H9 (cell line): ENCODE measurements at regions not wholly inside any gene's neighbourhood (a gene's known extent, or its start where the extent isn't known, plus 50 kb on each side); places are given as distances from the start of the nearest gene placed in this dataset.

Experiments used
- DNase-seq: peaks from one replicate; pipeline ENCODE4 v3.0.0-alpha.2; 2017
- H2AFZ ChIP-seq: one replicate; pipeline ENCODE4 v1.6.1; 2013; ENCODE audit warnings: mild to moderate bottlenecking, low read length, control low read depth, moderate library complexity
- H2AK5ac ChIP-seq: 2 replicates; pipeline ENCODE4 v1.6.1; 2013; ENCODE audit warnings: low read length, control low read depth, mixed read lengths; ENCODE audit not compliant: insufficient read length
- H2BK120ac ChIP-seq: one replicate; pipeline ENCODE4 v1.6.1; 2013; ENCODE audit warnings: low read depth, mild to moderate bottlenecking, low read length, control low read depth, inconsistent platforms; ENCODE audit not compliant: poor library complexity, severe bottlenecking
- H2BK12ac ChIP-seq: 2 replicates; pipeline ENCODE4 v1.6.1; 2013; ENCODE audit warnings: low read length, control low read depth, mixed read lengths, low read depth; ENCODE audit not compliant: insufficient read length
- H2BK15ac ChIP-seq: 2 replicates; pipeline ENCODE4 v1.6.1; 2013; ENCODE audit warnings: low read depth, low read length, control low read depth
- H2BK20ac ChIP-seq: one replicate; pipeline ENCODE4 v1.6.1; 2013; ENCODE audit warnings: low read depth, mild to moderate bottlenecking, low read length, control low read depth, inconsistent platforms; ENCODE audit not compliant: poor library complexity, severe bottlenecking
- H2BK5ac ChIP-seq: 2 replicates; pipeline ENCODE4 v1.6.1; 2013; ENCODE audit warnings: low read length, control low read depth, mixed read lengths; ENCODE audit not compliant: insufficient read length
- H3K14ac ChIP-seq: 2 replicates; pipeline ENCODE4 v1.6.1; 2013; ENCODE audit warnings: low read length, control low read depth; ENCODE audit not compliant: insufficient read depth
- H3K18ac ChIP-seq: 2 replicates; pipeline ENCODE4 v1.6.1; 2013; ENCODE audit warnings: low read depth, mild to moderate bottlenecking, mixed read lengths, low read length, control low read depth; ENCODE audit not compliant: insufficient read length
- H3K23ac ChIP-seq: 2 replicates; pipeline ENCODE4 v1.6.1; 2013; ENCODE audit warnings: low read length, control low read depth, mixed read lengths, low read depth; ENCODE audit not compliant: insufficient read length
- H3K23me2 ChIP-seq: 2 replicates; pipeline ENCODE4 v1.6.1; 2013; ENCODE audit warnings: low read depth, mild to moderate bottlenecking, mixed read lengths, low read length, control low read depth; ENCODE audit not compliant: insufficient read length, poor library complexity, severe bottlenecking
- H3K27ac ChIP-seq: 2 replicates; pipeline ENCODE4 v1.5.1; 2013; ENCODE audit warnings: low read length, control low read depth, mixed read lengths, low read depth; ENCODE audit not compliant: insufficient read length
- H3K27me3 ChIP-seq: 2 replicates; pipeline ENCODE4 v1.6.1; 2013; ENCODE audit warnings: low read length, control low read depth, inconsistent platforms; ENCODE audit not compliant: insufficient read depth
- H3K4ac ChIP-seq: 2 replicates; pipeline ENCODE4 v1.6.1; 2013; ENCODE audit warnings: low read depth, mild to moderate bottlenecking, control low read depth, inconsistent platforms, low read length, moderate library complexity
- H3K4me1 ChIP-seq: 2 replicates; pipeline ENCODE4 v1.6.1; 2013; ENCODE audit warnings: low read length, control low read depth, inconsistent platforms; ENCODE audit not compliant: insufficient read depth
- H3K4me2 ChIP-seq: 2 replicates; pipeline ENCODE4 v1.6.1; 2013; ENCODE audit warnings: low read length, control low read depth, mixed read lengths; ENCODE audit not compliant: insufficient read length, insufficient read depth
- H3K56ac ChIP-seq: 2 replicates; pipeline ENCODE4 v1.6.1; 2013; ENCODE audit warnings: low read depth, mild to moderate bottlenecking, mixed read lengths, low read length, control low read depth; ENCODE audit not compliant: insufficient read length
- H3K79me1 ChIP-seq: 2 replicates; pipeline ENCODE4 v1.6.1; 2013; ENCODE audit warnings: low read depth, mild to moderate bottlenecking, moderate library complexity, low read length, control low read depth, inconsistent platforms; ENCODE audit not compliant: insufficient read depth, poor library complexity, severe bottlenecking
- H3K79me2 ChIP-seq: 2 replicates; pipeline ENCODE4 v1.6.1; 2013; ENCODE audit warnings: low read length, control low read depth, inconsistent platforms; ENCODE audit not compliant: insufficient read depth
- H3K9ac ChIP-seq: 2 replicates; pipeline ENCODE4 v1.6.1; 2013; ENCODE audit warnings: low read length, control low read depth, mixed read lengths; ENCODE audit not compliant: insufficient read length; ENCODE audit errors: extremely low read depth
- H3K9me3 ChIP-seq: one replicate; pipeline ENCODE4 v1.6.1; 2013; ENCODE audit warnings: low read depth, low read length, inconsistent platforms; ENCODE audit not compliant: control insufficient read depth
- H3T11ph ChIP-seq: one replicate; pipeline ENCODE4 v1.6.1; 2013; ENCODE audit warnings: mild to moderate bottlenecking, low read length, control low read depth, inconsistent platforms
- H4K20me1 ChIP-seq: one replicate; pipeline ENCODE4 v1.6.1; 2013; ENCODE audit not compliant: control insufficient read depth, insufficient read length, insufficient read depth
- H4K5ac ChIP-seq: 2 replicates; pipeline ENCODE4 v1.6.1; 2013; ENCODE audit warnings: low read depth, mild to moderate bottlenecking, mixed read lengths, low read length, control low read depth; ENCODE audit not compliant: insufficient read length
- H4K8ac ChIP-seq: replicated peaks from 2 replicates; pipeline ENCODE4 v1.6.1; 2013; ENCODE audit warnings: low read length, control low read depth, mixed read lengths, low read depth; ENCODE audit not compliant: insufficient read length
- H4K91ac ChIP-seq: 2 replicates; pipeline ENCODE4 v1.6.1; 2013; ENCODE audit warnings: low read depth, mild to moderate bottlenecking, moderate library complexity, mixed read lengths, low read length, control low read depth; ENCODE audit not compliant: insufficient read length
- H3K27ac Mint-ChIP-seq, 3 experiments: 2 replicates in 2 of 3; 3 replicates in 1 of 3; pipeline ENCODE4 v1.8.0; 2020 to 2021; ENCODE audit warnings: mixed read lengths in 3 of 3, mild to moderate bottlenecking in 1 of 3, moderate library complexity in 1 of 3
- H3K27me3 Mint-ChIP-seq: 2 replicates; pipeline ENCODE4 v1.8.0; 2021; ENCODE audit warnings: low read depth, mild to moderate bottlenecking, moderate library complexity, mixed read lengths
- H3K36me3 Mint-ChIP-seq, 3 experiments: 2 replicates in 2 of 3; 3 replicates in 1 of 3; pipeline ENCODE4 v1.8.0; 2020 to 2021; ENCODE audit warnings: low read depth in 3 of 3, mixed read lengths in 3 of 3; ENCODE audit not compliant: insufficient read depth in 1 of 3
- H3K4me1 Mint-ChIP-seq, 2 experiments: 2 replicates each; pipeline ENCODE4 v1.8.0; 2020; ENCODE audit warnings: mixed read lengths in 2 of 2
- H3K4me3 Mint-ChIP-seq, 2 experiments: 2 replicates in 1 of 2; 3 replicates in 1 of 2; pipeline ENCODE4 v1.8.0; 2020 to 2021; ENCODE audit warnings: mild to moderate bottlenecking in 2 of 2, mixed read lengths in 2 of 2, moderate library complexity in 1 of 2
- H3K9me3 Mint-ChIP-seq, 2 experiments: 2 replicates in 1 of 2; 3 replicates in 1 of 2; pipeline ENCODE4 v1.8.0; 2020; ENCODE audit warnings: mild to moderate bottlenecking in 2 of 2, mixed read lengths in 2 of 2, moderate library complexity in 1 of 2
- CTCF ChIP-seq: fragments of 200-600 bp; sonication (generic); conservative IDR thresholded peaks from 3 replicates; pipeline ENCODE4 v1.8.0; 2021; ENCODE audit warnings: antibody characterized with exemption, mild to moderate bottlenecking
- WGBS: extraction: QIAGEN DNeasy Blood & Tissue Kit; methylation state at CpG from one replicate; pipeline ENCODE4 v1.1.7; 2013; ENCODE audit warnings: missing lambda C conversion rate, low lambda C conversion rate, mixed read lengths; ENCODE audit not compliant: insufficient read length; ENCODE audit errors: extremely low coverage; 5-methylcytosine and 5-hydroxymethylcytosine counted together

GRCh38 chr15:58329211-58329610, 102.6 kb upstream of the LIPC start:
- Histone ChIP-seq H3K27me3 (no peaks in the 10 kb centered on the region), H2BK5ac (no peak overlapping the region), H3K23ac (no peak overlapping the region), H3K79me2 (no peaks in the 10 kb centered on the region), H2BK15ac (no peak overlapping the region), H3K23me2 (no peaks in the 10 kb centered on the region), H2BK120ac (no peak overlapping the region), H4K91ac (no peak overlapping the region), H3K9me3 (no peaks in the 10 kb centered on the region), H3K14ac (no peak overlapping the region), H3K56ac (no peak overlapping the region), H2AK5ac (no peak overlapping the region), H3K79me1 (no peaks in the 10 kb centered on the region), H3K4ac (no peak overlapping the region), H2AFZ (no peak overlapping the region), H4K8ac (no peak overlapping the region), H2BK12ac (no peak overlapping the region), H3T11ph (no peak overlapping the region), H3K18ac (no peak overlapping the region), H2BK20ac (no peak overlapping the region), H3K4me2 (no peak overlapping the region), H4K5ac (no peak overlapping the region), H4K20me1 (no peaks in the 10 kb centered on the region), H3K27ac (no peak overlapping the region), H3K4me1 (peaks cover 8% of the 10 kb centered on the region; the same call in 1 of the 2 replicates), H3K9ac (no peak overlapping the region)
- no peak for TF ChIP-seq CTCF
- H3K9me3 Mint-ChIP-seq, result peaks cover 4 to 9% of the 10 kb centered on the region in 2 experiments; a peak in 4 of 5 replicates
- H3K4me3 Mint-ChIP-seq, result no peak overlapping the region
- peaks cover 0 to 11% (median 3%) of the 10 kb centered on the region in 3 experiments; a peak in 4 of 7 replicates for H3K36me3 Mint-ChIP-seq
- no CpG with 5 or more reads among the region's 2 CpGs for WGBS
- H3K27me3 Mint-ChIP-seq, result no peaks in the 10 kb centered on the region
- no peak overlapping the region for H3K27ac Mint-ChIP-seq
- peaks cover 35 to 37% of the 10 kb centered on the region in 2 experiments for H3K4me1 Mint-ChIP-seq
- no peak for DNase-seq
